ENCODE measurements at regions not wholly inside any gene's neighbourhood (a gene's known extent, or its start where the extent isn't known, plus 50 kb on each side); places are given as distances from the start of the nearest gene placed in this dataset.

GRCh38 chr2:8598295-8599165 lies 83.3 kb upstream of the ID2 start:
- H3K27me3 ChIP-seq (ENCODE audit: insufficient read depth, low read length): no peaks in the 10 kb centered on the region
- peaks cover 4 to 27% of the 10 kb centered on the region in 2 experiments; a peak in 3 of 4 replicates for H3K4me1 ChIP-seq (ENCODE audit: control insufficient read depth in 1 of 2, insufficient read depth in 2 of 2, low read length in 2 of 2)
- no TSS peak for BruUV-seq (replicated peaks)
- H3K9ac ChIP-seq (ENCODE audit: low read length): no peak overlapping the region
- DNase-seq (ENCODE audit: low read depth, low spot score) (peak; percentile 73), ATAC-seq (peak; percentile 86)
- no peaks in the 10 kb centered on the region for H3K79me2 ChIP-seq (ENCODE audit: insufficient read depth, low read length)
- peak overlapping the region; percentile 56 for H3K4me2 ChIP-seq (ENCODE audit: low read length)
- CTCF ChIA-PET: no interaction called here
- H3K9me2 ChIP-seq (ENCODE audit: insufficient read depth): 0 out of 2 replicates have a peak, but pooled peaks cover 3% of the 10 kb centered on the region
- RAD21 ChIA-PET (ENCODE audit: low non-redundant PET in 1 of 2, low total read pairs in 2 of 2, uncharacterized antibody in 2 of 2, unreplicated experiment in 2 of 2): no interaction called here
- no peak overlapping the region; the same call in 1 of the 2 replicates for H3K27ac ChIP-seq (ENCODE audit: low read depth, low read length)
- H3K36me3 ChIP-seq (ENCODE audit: control insufficient read depth in 1 of 2, insufficient read depth in 2 of 2, low read length in 2 of 2): no peaks in the 10 kb centered on the region
- H2AFZ ChIP-seq (ENCODE audit: low read depth, low read length, poor library complexity, severe bottlenecking): peak overlapping the region; percentile 88
- POLR2A ChIA-PET: no interaction called here
- H3K9me3 ChIP-seq (ENCODE audit: control insufficient read depth in 1 of 2, insufficient read depth in 1 of 2, low read depth in 1 of 2, low read length in 2 of 2): no peaks in the 10 kb centered on the region
- intact Hi-C loops (cut with micrococcal nuclease): no loop called here
- no peak overlapping the region for H3K4me3 ChIP-seq (replicated peaks in 1 of 2; ENCODE audit: low read depth in 1 of 2, low read length in 2 of 2)
- H4K20me1 ChIP-seq (ENCODE audit: insufficient read depth): no peaks in the 10 kb centered on the region
- no peak for TF ChIP-seq POLR2A (IDR thresholded peaks at IDR 0.05; ENCODE audit: borderline replicate concordance, extremely low read depth, insufficient read depth, insufficient read length)
- 0 out of 2 replicates have a peak, but pooled peaks have one; percentile 24 for TF ChIP-seq SRF (IDR thresholded peaks at IDR 0.05; ENCODE audit: low read depth)
- TF ChIP-seq EZH2phosphoT487 (IDR thresholded peaks at IDR 0.05; ENCODE audit: borderline replicate concordance): no peak
- no peak for TF ChIP-seq ZNF274 (IDR thresholded peaks at IDR 0.05; ENCODE audit: low read depth, low read length)
- peak; percentile 31; the same call in 1 of the 2 replicates for TF ChIP-seq POLR2AphosphoS5 (IDR thresholded peaks at IDR 0.05; ENCODE audit: low read depth, low read length)
- no peak for TF ChIP-seq EZH2 (IDR thresholded peaks at IDR 0.05)
- peak; percentile 95 for TF ChIP-seq FOSL1 (IDR thresholded peaks at IDR 0.05; ENCODE audit: low read depth)
- peak; percentile 77 for TF ChIP-seq MAX (IDR thresholded peaks at IDR 0.05)
- TF ChIP-seq CBX3 (IDR thresholded peaks at IDR 0.05; ENCODE audit: low read depth): peak; percentile 96
- peak; percentile 99 for TF ChIP-seq ATF3 (IDR thresholded peaks at IDR 0.05)
- TF ChIP-seq JUND (IDR thresholded peaks at IDR 0.05): peak; percentile 96
- no peak for TF ChIP-seq ZBTB33 (IDR thresholded peaks at IDR 0.05; ENCODE audit: extremely low read depth, insufficient replicate concordance, low read length)
- no peak for TF ChIP-seq CTCF (IDR thresholded peaks at IDR 0.05 in 2 of 3, conservative IDR thresholded peaks at IDR 0.05 in 1 of 3; ENCODE audit: borderline replicate concordance in 1 of 3, insufficient read depth in 1 of 3, low read depth in 2 of 3, low read length in 2 of 3)
- TF ChIP-seq SP1 (IDR thresholded peaks at IDR 0.05; ENCODE audit: low read depth): peak; percentile 81
- TF ChIP-seq RAD21 (IDR thresholded peaks at IDR 0.05; ENCODE audit: low read depth): 0 out of 2 replicates have a peak, but pooled peaks have one; percentile 11
- TF ChIP-seq CEBPB (IDR thresholded peaks at IDR 0.05; ENCODE audit: low read depth): peak; percentile 100
- TF ChIP-seq SIN3A (IDR thresholded peaks at IDR 0.05; ENCODE audit: low read depth): peak; percentile 48; the same call in 1 of the 2 replicates
- no peak for TF ChIP-seq ELF1 (IDR thresholded peaks at IDR 0.05; ENCODE audit: borderline replicate concordance, low read depth)
- TF ChIP-seq YY1 (IDR thresholded peaks at IDR 0.05; ENCODE audit: extremely low read depth, insufficient replicate concordance, low read depth, low read length): no peak
- no peak for TF ChIP-seq ZFX (IDR thresholded peaks at IDR 0.05)
- no peak for TF ChIP-seq TCF7L2 (IDR thresholded peaks at IDR 0.05; ENCODE audit: borderline replicate concordance, extremely low read depth, insufficient read depth, insufficient read length)
